HG03103 (cell line): ENCODE measurements at regions not wholly inside any gene's neighbourhood (a gene's known extent, or its start where the extent isn't known, plus 50 kb on each side); places are given as distances from the start of the nearest gene placed in this dataset.
"Not testable (repeated sequence)": the region's sequence is repeated elsewhere in the genome, so short reads cannot be mapped to it uniquely, and the experiment has no call there.

Experiments used
- ATAC-seq: cut with Tn5 transposase; IDR thresholded peaks from one replicate; pipeline ENCODE4 v1.9.1; 2021; ENCODE audit warnings: low read depth; ENCODE audit not compliant: unreplicated experiment

- no peak for ATAC-seq
Measured at GRCh38 chr3:102896851-102897621, 462.2 kb downstream of the ZPLD1 start.

DNA sequence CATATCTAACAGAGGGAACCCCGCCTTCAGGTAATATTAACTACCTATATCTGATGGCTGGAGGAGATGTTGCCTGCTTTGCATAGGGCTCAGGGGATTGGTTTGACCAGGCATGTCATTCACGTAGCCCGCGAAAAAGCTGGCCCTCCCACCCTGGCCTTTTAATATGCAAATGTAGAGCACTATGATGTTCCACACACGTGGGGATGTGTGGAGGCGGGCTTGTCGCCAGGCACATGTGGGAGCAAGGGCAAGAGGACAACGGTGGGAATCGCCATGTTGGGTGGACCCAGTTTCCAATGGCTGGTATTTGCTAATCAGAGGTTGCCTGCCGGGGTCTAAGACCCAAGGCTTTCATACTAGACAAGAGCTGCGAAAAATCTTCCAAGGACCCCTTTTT is 469.8 kb downstream of the ZPLD1 start:
- no peak for ATAC-seq

DNA sequence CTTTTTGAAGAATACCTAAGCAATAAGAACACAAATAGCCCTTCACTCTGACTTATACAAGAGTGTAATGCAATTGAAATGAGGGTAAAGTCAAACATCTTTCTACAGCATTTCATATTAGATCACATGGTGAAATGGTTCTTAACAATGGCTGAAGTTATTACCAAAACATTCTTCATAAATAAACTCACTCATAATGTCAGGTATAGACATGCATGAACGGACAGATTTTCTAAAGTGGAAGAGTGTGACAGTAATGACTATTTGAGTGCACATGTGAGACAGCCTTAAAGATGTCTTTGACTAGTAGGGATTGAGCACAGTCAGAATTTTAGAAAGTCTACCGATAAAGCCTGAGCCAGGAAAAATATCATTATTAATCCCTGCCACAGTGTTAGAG is 471.0 kb downstream of the ZPLD1 start:
- no peak for ATAC-seq

DNA sequence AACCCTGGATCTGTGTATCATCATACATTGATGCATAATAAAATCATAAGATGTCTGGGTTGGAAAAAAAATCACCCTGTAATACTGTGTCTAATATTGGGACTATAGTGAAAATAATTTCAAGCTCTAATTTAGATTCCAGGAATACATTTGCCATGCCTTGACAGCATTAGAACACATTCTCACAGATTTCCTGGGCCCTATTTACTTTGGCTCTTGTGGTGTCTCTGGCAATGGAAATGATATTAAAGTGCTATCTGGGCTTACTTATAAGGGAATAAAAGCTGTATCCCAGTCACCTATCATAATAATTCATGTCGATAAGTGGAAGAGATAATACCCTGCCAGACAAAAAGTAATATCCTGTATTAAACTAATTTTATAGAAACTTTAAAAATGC is 472.0 kb downstream of the ZPLD1 start:
- ATAC-seq, result no peak

GRCh38 chr3:102909904-102910303 is 475.1 kb downstream of the ZPLD1 start:
- no peak for ATAC-seq

DNA sequence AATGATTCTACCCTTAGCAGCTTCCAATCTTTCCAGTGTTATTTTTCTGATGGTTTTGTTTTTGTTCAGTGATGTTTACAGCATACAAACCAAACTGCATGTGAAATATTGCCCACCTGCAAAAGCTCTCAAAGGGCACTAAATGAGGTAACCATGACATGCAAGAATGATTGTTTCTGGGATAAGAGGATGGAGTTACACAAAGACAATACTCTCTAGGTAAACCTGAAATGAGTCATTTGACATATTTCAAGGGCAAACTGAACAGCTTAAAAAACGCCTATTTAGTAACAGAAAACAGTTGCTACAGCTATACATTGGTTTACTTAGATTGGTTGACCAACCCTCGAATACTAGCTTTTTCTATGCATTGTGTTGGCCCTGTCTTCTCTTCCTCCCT is 481.7 kb downstream of the ZPLD1 start:
- ATAC-seq, result no peak

DNA sequence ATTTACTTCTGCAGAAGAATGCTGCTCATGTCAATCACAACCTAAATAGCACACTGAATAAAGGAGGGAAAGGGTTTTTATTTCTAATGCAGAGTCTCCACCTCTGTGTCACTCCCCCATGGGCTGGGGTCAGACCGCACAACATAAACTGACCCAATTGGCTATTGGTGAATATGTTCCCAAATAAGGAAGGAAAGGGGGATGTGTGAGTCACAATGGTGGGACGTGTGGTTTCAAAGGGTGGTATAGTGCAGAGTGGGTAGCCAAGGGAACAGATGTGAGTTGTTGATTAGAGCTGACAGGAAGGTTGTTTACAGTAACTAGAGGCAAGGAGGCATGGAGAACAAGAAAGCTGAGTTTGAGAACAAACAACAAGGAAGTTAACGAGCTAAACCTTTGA is 491.8 kb downstream of the ZPLD1 start:
- no peak for ATAC-seq

DNA sequence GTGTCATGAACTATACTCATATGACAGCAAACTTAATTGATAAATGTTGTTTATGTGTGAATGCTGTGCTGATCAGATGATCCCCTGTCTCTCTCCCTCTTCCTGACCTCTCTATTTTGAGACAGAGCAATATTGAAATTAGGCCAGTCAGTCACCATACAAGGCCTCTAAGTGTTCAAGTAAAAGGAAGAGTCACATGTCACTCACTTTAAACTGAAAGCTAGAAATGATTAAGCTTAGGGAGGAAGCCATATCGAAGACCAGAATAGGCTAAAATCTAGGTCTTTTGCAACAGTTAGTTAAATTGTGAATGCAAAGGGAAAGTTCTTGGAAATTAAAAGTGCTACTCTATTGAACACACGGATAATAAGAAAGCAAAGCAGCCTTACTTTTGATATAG is 498.6 kb downstream of the ZPLD1 start:
- ATAC-seq, result no peak

DNA sequence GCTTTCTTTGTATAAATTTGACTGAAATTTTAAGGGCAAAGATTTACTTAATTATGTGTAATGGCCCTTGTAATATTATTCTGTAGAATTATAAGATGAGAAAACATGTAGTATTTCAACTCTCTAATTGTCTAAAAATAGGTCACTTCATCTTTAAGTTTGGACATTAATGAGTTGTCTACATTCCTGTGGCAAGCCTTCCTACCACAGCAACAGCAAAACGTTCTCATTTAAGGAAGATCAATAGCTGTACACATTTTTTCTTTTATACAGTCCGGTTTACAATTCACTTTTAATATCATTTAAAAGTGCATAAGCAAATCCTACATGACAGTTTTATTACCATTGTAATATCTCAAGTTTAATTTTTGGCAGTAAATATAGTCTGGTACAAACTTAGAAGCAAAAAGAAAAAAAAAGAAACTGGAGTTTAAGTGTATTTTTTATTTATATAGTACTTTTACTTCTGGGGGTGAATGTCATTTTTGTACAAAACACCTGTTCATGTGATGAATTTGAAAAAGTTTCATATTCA is 501.8 kb downstream of the ZPLD1 start:
- ATAC-seq, result no peak

- no peak for ATAC-seq
Measured at GRCh38 chr3:102941786-102942185, 507.0 kb downstream of the ZPLD1 start.

GRCh38 chr3:102946445-102946844 is 511.6 kb downstream of the ZPLD1 start:
- not testable (repeated sequence) for ATAC-seq

GRCh38 chr3:102972350-102972749 is 537.5 kb downstream of the ZPLD1 start:
- no peak for ATAC-seq

- no peak for ATAC-seq
Measured at GRCh38 chr3:102974333-102974732, 539.5 kb downstream of the ZPLD1 start.

GRCh38 chr3:102979191-102979590 is 544.4 kb downstream of the ZPLD1 start:
- ATAC-seq, result no peak

GRCh38 chr3:102979682-102980354 is 545.0 kb downstream of the ZPLD1 start:
- ATAC-seq, result no peak

- ATAC-seq, result no peak
Measured at GRCh38 chr3:102980355-102980696, 545.5 kb downstream of the ZPLD1 start.

GRCh38 chr3:103002425-103003176 is 567.8 kb downstream of the ZPLD1 start:
- ATAC-seq, result no peak

- no peak for ATAC-seq
Measured at GRCh38 chr3:103006526-103007183, 571.8 kb downstream of the ZPLD1 start.

GRCh38 chr3:103009609-103010008 is 574.8 kb downstream of the ZPLD1 start:
- no peak for ATAC-seq

GRCh38 chr3:103025880-103026279 is 591.1 kb downstream of the ZPLD1 start:
- ATAC-seq, result no peak

- ATAC-seq, result no peak
Measured at GRCh38 chr3:103033841-103034240, 599.0 kb downstream of the ZPLD1 start.
